ENCODE measurements at regions not wholly inside any gene's neighbourhood (a gene's known extent, or its start where the extent isn't known, plus 50 kb on each side); places are given as distances from the start of the nearest gene placed in this dataset.

DNA sequence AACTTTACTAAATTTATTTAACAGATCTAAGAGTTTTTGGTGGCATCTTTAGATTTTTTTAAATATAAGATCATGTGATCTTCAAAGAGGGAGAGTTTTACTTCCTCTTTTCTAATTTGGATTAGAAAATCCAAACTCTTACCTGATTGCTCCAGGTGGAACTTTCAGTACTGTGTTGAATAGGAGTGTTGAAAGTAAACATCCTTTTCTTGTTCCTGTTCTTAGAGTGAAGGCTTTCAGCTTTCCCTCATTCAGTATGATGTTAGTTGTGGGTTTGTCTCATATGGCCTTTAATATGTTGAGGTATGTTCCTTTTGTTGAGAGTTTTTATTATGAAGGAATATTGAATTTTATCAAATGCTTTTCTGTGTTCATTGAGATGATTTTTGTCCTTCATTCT is 650.0 kb upstream of the SGCD start:
- Mint-ChIP-seq H3K27me3 (ENCODE audit: low read depth, unreplicated experiment) (no peaks in the 10 kb centered on the region), H3K36me3 (ENCODE audit: low read depth, unreplicated experiment) (no peaks in the 10 kb centered on the region), H3K9me3 (ENCODE audit: unreplicated experiment) (no peaks in the 10 kb centered on the region), H3K4me3 (ENCODE audit: unreplicated experiment) (no peak overlapping the region), H3K27ac (ENCODE audit: unreplicated experiment) (no peak overlapping the region), H3K4me1 (ENCODE audit: low read depth, unreplicated experiment) (no peaks in the 10 kb centered on the region)
- Histone ChIP-seq H2AFZ (ENCODE audit: low read depth, low read length) (no peak overlapping the region), H3K27ac (ENCODE audit: low read depth, low read length) (no peak overlapping the region), H3K4me1 (ENCODE audit: insufficient read depth, low read length) (no peaks in the 10 kb centered on the region), H3K9ac (ENCODE audit: low read length) (no peak overlapping the region), H3K9me3 (ENCODE audit: insufficient read depth, low read depth, low read length) (peaks cover 3% of the 10 kb centered on the region), H3K4me3 (ENCODE audit: insufficient read depth, low read depth, low read length) (no peak overlapping the region), H3K4me2 (ENCODE audit: low read length) (no peak overlapping the region), H3K36me3 (ENCODE audit: insufficient read depth, low read length) (no peaks in the 10 kb centered on the region), H3K27me3 (ENCODE audit: insufficient read depth, low read length) (no peaks in the 10 kb centered on the region), H3K79me2 (ENCODE audit: insufficient read depth, low read length) (no peaks in the 10 kb centered on the region), H4K20me1 (ENCODE audit: insufficient read depth, low read length) (no peaks in the 10 kb centered on the region)
- no peak for TF ChIP-seq EZH2 (IDR thresholded peaks at IDR 0.05; ENCODE audit: insufficient read depth, low read length)
- TF ChIP-seq, protein P1, sequence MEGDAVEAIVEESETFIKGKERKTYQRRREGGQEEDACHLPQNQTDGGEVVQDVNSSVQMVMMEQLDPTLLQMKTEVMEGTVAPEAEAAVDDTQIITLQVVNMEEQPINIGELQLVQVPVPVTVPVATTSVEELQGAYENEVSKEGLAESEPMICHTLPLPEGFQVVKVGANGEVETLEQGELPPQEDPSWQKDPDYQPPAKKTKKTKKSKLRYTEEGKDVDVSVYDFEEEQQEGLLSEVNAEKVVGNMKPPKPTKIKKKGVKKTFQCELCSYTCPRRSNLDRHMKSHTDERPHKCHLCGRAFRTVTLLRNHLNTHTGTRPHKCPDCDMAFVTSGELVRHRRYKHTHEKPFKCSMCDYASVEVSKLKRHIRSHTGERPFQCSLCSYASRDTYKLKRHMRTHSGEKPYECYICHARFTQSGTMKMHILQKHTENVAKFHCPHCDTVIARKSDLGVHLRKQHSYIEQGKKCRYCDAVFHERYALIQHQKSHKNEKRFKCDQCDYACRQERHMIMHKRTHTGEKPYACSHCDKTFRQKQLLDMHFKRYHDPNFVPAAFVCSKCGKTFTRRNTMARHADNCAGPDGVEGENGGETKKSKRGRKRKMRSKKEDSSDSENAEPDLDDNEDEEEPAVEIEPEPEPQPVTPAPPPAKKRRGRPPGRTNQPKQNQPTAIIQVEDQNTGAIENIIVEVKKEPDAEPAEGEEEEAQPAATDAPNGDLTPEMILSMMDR (IDR thresholded peaks at IDR 0.05; ENCODE audit: insufficient read depth, low read depth, low read length): no peak
- no peak for FAIRE-seq
- DNase-seq (ENCODE audit: low read depth): no peak

DNA sequence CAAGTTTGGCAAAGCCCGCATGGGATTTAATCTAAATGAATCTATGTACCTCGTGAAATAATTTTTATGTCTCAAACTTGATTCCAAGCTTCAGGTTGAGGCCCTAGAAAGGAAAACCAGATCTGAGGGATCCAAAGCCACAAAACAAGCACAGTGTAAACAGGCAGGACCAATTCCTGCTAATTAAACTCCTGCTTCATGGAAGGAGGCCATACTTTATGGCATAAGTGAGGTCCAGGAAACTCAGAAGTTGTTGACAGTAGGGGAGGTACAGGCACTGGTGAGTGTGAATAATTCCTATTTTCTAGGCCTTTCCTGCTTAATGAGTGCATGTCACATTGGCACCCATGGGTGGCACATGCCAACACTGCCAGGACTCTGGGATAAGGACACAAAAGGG is 648.6 kb upstream of the SGCD start:
- H3K4me3 Mint-ChIP-seq (ENCODE audit: unreplicated experiment): no peak overlapping the region
- no peaks in the 10 kb centered on the region for H3K27me3 Mint-ChIP-seq (ENCODE audit: low read depth, unreplicated experiment)

DNA sequence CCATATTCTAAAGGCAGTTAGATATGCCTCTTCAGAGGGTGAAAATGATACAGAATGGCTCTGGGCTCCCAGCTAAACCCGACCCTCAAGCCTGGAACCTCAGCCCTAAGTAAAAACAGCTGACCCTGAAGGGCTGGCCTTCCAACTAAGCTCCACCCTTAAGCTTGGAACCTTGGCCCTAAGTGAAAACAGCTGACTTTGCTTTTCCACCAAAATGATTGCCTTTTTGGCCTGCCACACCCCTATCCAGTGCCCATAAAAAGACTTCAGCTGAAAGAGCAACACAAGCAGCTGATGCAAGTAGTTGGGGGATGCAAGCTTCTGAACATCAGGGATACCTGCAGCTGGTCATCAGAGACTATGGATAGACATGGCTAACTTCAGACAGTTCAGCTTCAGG is 647.4 kb upstream of the SGCD start:
- Histone ChIP-seq H3K9me3 (ENCODE audit: insufficient read depth, low read depth, low read length) (peaks cover 3% of the 10 kb centered on the region), H3K4me3 (ENCODE audit: insufficient read depth, low read depth, low read length) (no peak overlapping the region), H2AFZ (ENCODE audit: low read depth, low read length) (no peak overlapping the region), H3K4me1 (ENCODE audit: insufficient read depth, low read length) (no peaks in the 10 kb centered on the region), H3K4me2 (ENCODE audit: low read length) (no peak overlapping the region), H3K79me2 (ENCODE audit: insufficient read depth, low read length) (no peaks in the 10 kb centered on the region), H3K27me3 (ENCODE audit: insufficient read depth, low read length) (no peaks in the 10 kb centered on the region), H3K9ac (ENCODE audit: low read length) (no peak overlapping the region), H3K36me3 (ENCODE audit: insufficient read depth, low read length) (no peaks in the 10 kb centered on the region), H4K20me1 (ENCODE audit: insufficient read depth, low read length) (no peaks in the 10 kb centered on the region), H3K27ac (ENCODE audit: low read depth, low read length) (no peak overlapping the region)
- no peaks in the 10 kb centered on the region for H3K27me3 Mint-ChIP-seq (ENCODE audit: low read depth, unreplicated experiment)
- no peak for FAIRE-seq
- no peak for TF ChIP-seq EZH2 (IDR thresholded peaks at IDR 0.05; ENCODE audit: insufficient read depth, low read length)
- TF ChIP-seq, protein P1 (IDR thresholded peaks at IDR 0.05; ENCODE audit: insufficient read depth, low read depth, low read length): no peak
- no peaks in the 10 kb centered on the region for H3K9me3 Mint-ChIP-seq (ENCODE audit: unreplicated experiment)
- no peaks in the 10 kb centered on the region for H3K36me3 Mint-ChIP-seq (ENCODE audit: low read depth, unreplicated experiment)
- H3K4me3 Mint-ChIP-seq (ENCODE audit: unreplicated experiment): no peak overlapping the region
- DNase-seq (ENCODE audit: low read depth): no peak
- no peaks in the 10 kb centered on the region for H3K4me1 Mint-ChIP-seq (ENCODE audit: low read depth, unreplicated experiment)
- no peak overlapping the region for H3K27ac Mint-ChIP-seq (ENCODE audit: unreplicated experiment)

More for the DNA sequence above, 648.6 kb upstream of the SGCD start:
- Histone ChIP-seq H3K4me1 (ENCODE audit: insufficient read depth, low read length) (no peaks in the 10 kb centered on the region), H3K27me3 (ENCODE audit: insufficient read depth, low read length) (no peaks in the 10 kb centered on the region), H3K36me3 (ENCODE audit: insufficient read depth, low read length) (no peaks in the 10 kb centered on the region), H3K4me2 (ENCODE audit: low read length) (no peak overlapping the region), H3K9ac (ENCODE audit: low read length) (no peak overlapping the region), H3K9me3 (ENCODE audit: insufficient read depth, low read depth, low read length) (peaks cover 3% of the 10 kb centered on the region), H2AFZ (ENCODE audit: low read depth, low read length) (no peak overlapping the region), H3K4me3 (ENCODE audit: insufficient read depth, low read depth, low read length) (no peak overlapping the region), H3K27ac (ENCODE audit: low read depth, low read length) (no peak overlapping the region), H3K79me2 (ENCODE audit: insufficient read depth, low read length) (no peaks in the 10 kb centered on the region), H4K20me1 (ENCODE audit: insufficient read depth, low read length) (no peaks in the 10 kb centered on the region)
- H3K4me1 Mint-ChIP-seq (ENCODE audit: low read depth, unreplicated experiment): no peaks in the 10 kb centered on the region
- TF ChIP-seq, protein P1 (IDR thresholded peaks at IDR 0.05; ENCODE audit: insufficient read depth, low read depth, low read length): no peak
- TF ChIP-seq EZH2 (IDR thresholded peaks at IDR 0.05; ENCODE audit: insufficient read depth, low read length): no peak
- no peak overlapping the region for H3K27ac Mint-ChIP-seq (ENCODE audit: unreplicated experiment)
- H3K9me3 Mint-ChIP-seq (ENCODE audit: unreplicated experiment): no peaks in the 10 kb centered on the region
- DNase-seq (ENCODE audit: low read depth) (no peak), FAIRE-seq (no peak)
- H3K36me3 Mint-ChIP-seq (ENCODE audit: low read depth, unreplicated experiment): no peaks in the 10 kb centered on the region

Data from astrocyte (in vitro differentiated cells and primary cell).